Upper lobe of right lung (tissue), 1 donor: ENCODE measurements at regions not wholly inside any gene's neighbourhood (a gene's known extent, or its start where the extent isn't known, plus 50 kb on each side); places are given as distances from the start of the nearest gene placed in this dataset.
A peak's percentile ranks its signal among the peaks of the same experiment; 100 is the strongest.

ENCODE experiments used
- ATAC-seq: fragments of 200-7000 bp; cut with Tn5 transposase; one replicate; pipeline ENCODE4 v1.9.1; 2020; ENCODE audit warnings: mild to moderate bottlenecking, moderate library complexity
- DNase-seq: peaks from one replicate; pipeline ENCODE4 v3.0.0-alpha.2; 2020
- H3K27ac ChIP-seq: fragments of 200-600 bp; one replicate; pipeline ENCODE4 v1.8.0; 2022
- H3K27me3 ChIP-seq: fragments of 200-600 bp; one replicate; pipeline ENCODE4 v1.8.0; 2022; ENCODE audit warnings: mild to moderate bottlenecking
- H3K36me3 ChIP-seq: fragments of 200-600 bp; one replicate; pipeline ENCODE4 v1.8.0; 2022
- H3K4me1 ChIP-seq: fragments of 200-600 bp; one replicate; pipeline ENCODE4 v1.8.0; 2022
- H3K4me3 ChIP-seq: fragments of 200-600 bp; one replicate; pipeline ENCODE4 v1.8.0; 2022; ENCODE audit warnings: mild to moderate bottlenecking
- H3K9me3 ChIP-seq: fragments of 200-600 bp; one replicate; pipeline ENCODE4 v1.8.0; 2022
- CTCF ChIP-seq: fragments of 200-600 bp; IDR thresholded peaks from one replicate; pipeline ENCODE4 v1.8.0; 2022; ENCODE audit warnings: antibody characterized with exemption
- intact Hi-C: fragments of 100-400 bp; cut with DNase I; formaldehyde crosslinking; loops from one replicate; pipeline ENCODE4 v1.11.0; 2022
- donor health status: DM: no; HTN: yes; CAD: no; lungs with severe emphysema.

- Histone ChIP-seq H3K36me3 (no peaks in the 10 kb centered on the region), H3K4me1 (no peaks in the 10 kb centered on the region), H3K27ac (no peak overlapping the region), H3K9me3 (no peaks in the 10 kb centered on the region), H3K4me3 (no peak overlapping the region), H3K27me3 (no peaks in the 10 kb centered on the region)
- ATAC-seq (no peak), DNase-seq (no peak)
- intact Hi-C loops = no loop called here
- no peak for TF ChIP-seq CTCF
Measured at GRCh38 chr14:61643555-61643954, 51.8 kb upstream of the HIF1A start.

GRCh38 chr14:61644175-61644574 is 51.1 kb upstream of the HIF1A start:
- no peaks in the 10 kb centered on the region for H3K9me3 ChIP-seq
- TF ChIP-seq CTCF = no peak
- no peaks in the 10 kb centered on the region for H3K4me1 ChIP-seq
- no peak overlapping the region for H3K4me3 ChIP-seq
- no peak overlapping the region for H3K27ac ChIP-seq
- no peaks in the 10 kb centered on the region for H3K27me3 ChIP-seq
- DNase-seq (no peak), ATAC-seq (peak; percentile 48)
- no peaks in the 10 kb centered on the region for H3K36me3 ChIP-seq
- intact Hi-C loops = no loop called here

GRCh38 chr14:61644834-61645233 is 50.5 kb upstream of the HIF1A start:
- H3K4me1 ChIP-seq = no peaks in the 10 kb centered on the region
- ATAC-seq = no peak
- DNase-seq = no peak

GRCh38 chr14:61645247-61645646 is 50.1 kb upstream of the HIF1A start:
- no peaks in the 10 kb centered on the region for H3K36me3 ChIP-seq
- H3K27me3 ChIP-seq = no peaks in the 10 kb centered on the region
- DNase-seq = no peak
- no peaks in the 10 kb centered on the region for H3K9me3 ChIP-seq
- H3K4me3 ChIP-seq = no peak overlapping the region
- H3K27ac ChIP-seq = no peak overlapping the region
- no peak for ATAC-seq
- no peak for TF ChIP-seq CTCF
- no peaks in the 10 kb centered on the region for H3K4me1 ChIP-seq
- intact Hi-C loops = no loop called here

More at GRCh38 chr14:61644834-61645233, 50.5 kb upstream of the HIF1A start:
- Histone ChIP-seq H3K36me3 (no peaks in the 10 kb centered on the region), H3K4me3 (no peak overlapping the region), H3K9me3 (no peaks in the 10 kb centered on the region), H3K27me3 (no peaks in the 10 kb centered on the region), H3K27ac (no peak overlapping the region)
- TF ChIP-seq CTCF = no peak
- intact Hi-C loops = no loop called here
